ENCODE measurements at regions not wholly inside any gene's neighbourhood (a gene's known extent, or its start where the extent isn't known, plus 50 kb on each side); places are given as distances from the start of the nearest gene placed in this dataset.
"Not testable (repeated sequence)": the region's sequence is repeated elsewhere in the genome, so short reads cannot be mapped to it uniquely, and the experiment has no call there.

DNA sequence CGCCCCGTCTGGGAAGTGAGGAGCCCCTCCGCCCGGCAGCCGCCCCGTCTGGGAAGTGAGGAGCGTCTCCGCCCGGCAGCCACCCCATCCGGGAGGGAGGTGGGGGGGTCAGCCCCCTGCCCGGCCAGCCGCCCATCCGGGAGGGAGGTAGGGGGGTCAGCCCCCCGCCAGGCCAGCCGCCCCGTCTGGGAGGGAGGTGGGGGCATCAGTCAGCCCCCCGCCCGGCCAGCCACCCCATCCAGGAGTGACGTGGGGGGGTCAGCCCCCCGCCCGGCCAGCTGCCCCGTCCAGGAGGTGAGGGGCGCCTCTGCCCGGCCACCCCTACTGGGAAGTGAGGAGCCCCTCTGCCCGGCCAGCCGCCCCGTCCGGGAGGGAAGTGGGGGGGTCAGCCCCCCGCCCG lies 297.5 kb upstream of the DYNLRB2 start:
- not testable (repeated sequence) for DNase-seq

DNA sequence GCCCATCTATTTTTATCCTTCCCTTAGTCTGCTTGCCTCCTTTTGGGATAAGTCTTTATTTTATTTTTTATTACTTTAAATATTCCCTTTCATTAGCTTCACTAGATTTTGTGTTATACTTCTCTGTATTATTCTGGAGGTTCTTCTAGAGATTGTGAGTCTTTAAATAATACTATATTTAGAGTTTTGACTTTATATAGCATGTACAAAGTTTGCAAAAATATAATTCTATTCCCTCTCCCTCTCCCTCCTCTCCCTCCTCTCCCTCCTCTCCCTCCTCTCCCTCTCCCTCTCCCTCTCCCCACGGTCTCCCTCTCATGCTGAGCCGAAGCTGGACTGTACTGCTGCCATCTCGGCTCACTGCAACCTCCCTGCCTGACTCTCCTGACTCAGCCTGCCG lies 298.5 kb upstream of the DYNLRB2 start:
- not testable (repeated sequence) for DNase-seq

DNA sequence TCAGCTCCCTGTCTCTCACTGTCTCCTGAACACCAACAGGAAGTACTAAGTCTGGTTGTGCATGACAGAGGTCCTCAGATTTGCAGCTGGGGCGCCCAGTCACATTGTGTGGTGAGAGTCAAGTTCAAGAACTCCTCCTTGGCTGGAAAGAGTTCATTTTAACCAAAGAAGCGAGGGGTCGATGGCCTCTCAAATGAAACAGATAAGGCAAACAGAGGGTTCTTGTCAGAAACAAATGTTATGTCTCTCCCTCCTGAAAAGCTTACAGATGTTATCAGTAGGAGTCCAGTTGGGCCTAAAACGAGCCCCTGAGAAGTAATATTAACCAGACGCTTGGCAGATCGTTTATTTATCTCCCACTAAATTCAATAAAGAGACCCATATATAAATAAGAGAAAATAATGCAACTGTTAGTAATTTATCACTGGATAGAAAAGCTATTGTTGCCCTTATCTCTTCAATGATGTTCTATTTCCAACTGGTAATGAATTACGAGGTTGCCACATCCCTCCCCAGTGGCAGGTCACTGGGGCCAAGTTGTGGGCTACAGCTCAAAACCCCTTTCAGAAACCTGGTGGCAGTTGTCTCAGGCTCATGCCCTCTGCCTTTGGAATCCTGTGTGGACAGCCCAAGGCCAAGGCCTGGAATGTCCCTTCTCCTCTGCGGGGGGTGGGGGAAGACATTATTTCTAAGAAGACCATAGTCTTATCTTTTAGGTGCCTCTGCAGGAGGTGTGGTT lies 307.5 kb upstream of the DYNLRB2 start:
- DNase-seq = no peak

DNA sequence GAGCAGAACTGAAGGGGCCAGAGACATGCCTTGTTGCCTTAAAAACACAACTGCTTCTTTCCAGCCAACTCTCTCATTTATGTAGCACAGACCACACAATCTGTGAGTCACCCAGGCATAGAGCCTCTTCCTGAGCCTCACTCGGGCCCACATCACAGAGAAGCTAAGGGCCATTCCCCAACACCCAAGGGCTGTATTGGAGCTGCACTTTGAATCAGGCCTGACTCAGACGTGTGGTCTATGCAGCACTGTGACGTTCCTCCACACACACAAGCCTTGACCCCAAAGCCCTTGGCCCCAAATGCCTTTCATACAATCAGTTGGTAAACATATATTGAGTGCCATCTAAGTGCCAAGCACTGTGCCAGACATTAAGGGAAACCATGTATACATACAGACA lies 308.9 kb upstream of the DYNLRB2 start:
- DNase-seq = no peak

DNA sequence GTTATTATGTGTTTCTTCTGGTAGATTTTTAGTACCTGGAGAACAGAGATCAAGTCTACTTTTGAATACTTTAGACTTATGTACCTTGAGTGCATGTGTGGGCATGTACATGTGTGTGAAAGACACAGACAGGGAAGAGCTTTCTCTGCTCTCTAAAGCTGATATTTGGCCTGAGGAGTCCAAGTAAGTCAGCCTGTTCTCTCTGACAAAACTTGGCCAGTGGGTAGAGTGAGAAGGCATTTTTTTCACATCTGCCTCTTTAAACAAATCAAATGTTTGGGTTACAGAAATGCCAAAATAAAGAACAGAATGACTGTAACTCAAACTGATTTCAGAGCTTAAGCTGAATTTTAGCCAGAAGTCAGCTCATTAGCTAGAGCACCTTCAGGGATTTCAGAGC lies 309.7 kb upstream of the DYNLRB2 start:
- DNase-seq = no peak

DNA sequence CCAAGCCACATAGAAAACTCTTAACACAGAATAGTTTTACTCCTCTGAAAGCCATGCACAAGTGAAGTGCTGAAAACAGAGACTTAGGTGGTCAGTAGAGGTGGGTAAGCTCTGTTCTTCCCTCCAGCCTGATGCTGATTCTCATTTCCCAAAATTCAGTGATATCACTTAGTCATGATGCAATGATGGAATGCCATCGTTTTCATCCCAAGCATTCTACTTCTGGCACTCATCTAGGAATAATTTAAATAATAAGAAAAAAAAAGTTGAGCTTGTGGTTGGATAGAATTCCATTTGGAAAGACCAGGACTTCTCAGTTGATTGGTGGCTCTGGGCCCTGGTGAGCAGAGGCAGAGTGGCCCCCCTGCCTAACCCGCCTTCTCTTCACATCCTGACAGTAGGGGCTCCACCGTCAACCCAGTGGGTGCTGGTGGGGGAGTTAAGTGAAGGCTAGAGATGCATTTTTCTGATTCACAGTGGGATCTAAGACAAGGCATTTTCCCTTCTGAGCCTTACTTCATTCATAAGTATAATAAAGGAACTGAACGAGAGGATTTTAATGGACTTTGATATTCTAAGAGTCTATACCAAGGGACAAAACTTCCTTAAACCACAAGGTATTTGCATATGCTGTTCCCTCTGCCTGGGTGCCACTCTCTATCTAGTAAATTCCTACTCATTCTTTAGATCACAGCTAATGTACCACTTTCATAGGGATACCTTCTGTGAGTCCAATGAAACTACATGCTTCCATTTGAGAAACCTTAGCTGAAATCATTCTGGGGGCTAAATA lies 310.3 kb upstream of the DYNLRB2 start:
- no peak for DNase-seq

DNA sequence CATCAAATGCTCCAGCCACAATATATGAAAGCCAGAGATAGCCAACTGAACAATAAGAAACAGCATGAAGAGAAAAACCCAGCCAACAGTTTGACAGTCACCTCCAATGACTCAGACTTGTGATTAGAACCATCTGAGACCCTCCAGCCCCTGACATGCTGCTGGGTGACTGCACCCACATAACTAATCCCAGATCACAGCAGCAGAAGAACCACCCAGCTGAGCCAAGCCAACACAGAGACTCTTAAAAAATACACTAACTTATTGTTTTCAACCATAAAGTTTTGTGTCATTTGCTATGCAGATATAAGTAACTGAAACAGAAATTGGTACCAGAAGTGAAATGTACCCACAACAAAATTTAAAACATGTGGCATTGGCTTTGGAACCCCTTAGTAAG lies 314.3 kb upstream of the DYNLRB2 start:
- DNase-seq = no peak

DNA sequence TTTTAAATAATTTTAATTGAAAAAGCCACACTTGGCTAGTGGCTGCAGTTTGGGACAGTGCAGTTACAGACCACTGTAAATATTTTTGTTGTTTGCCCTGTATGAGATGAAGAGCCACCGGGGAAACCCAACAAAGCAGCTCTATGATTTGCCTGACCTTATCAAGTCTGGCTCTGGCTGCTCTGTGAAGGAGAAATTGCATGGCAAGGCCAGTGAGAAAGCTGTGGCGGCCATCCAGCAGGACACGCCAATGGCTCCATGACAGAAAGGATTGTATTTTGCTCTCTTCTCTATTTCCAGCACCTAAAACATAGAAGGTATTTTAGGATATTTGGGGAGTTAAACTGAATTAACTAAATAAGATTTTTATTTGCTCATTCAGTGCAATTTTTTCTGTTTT lies 330.0 kb upstream of the DYNLRB2 start:
- no peak for DNase-seq

DNA sequence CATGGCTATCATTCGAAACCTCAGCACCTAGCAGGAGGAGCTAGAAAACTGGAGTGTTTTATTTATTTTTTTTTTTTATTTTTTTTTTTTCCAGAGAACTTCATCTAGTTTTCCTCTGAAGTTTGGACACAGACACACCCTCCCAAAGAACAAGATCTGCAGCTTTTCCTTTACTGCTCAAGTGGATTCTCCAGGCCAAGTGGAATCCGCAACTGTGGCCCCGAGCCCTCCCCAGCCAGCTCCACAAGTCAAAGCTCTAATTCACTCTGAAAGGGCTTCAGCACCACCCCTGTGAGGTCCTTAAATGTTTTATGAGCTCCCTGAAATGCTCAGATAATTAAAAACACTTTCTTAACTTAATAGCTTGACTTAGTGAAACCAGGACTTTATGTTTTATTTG lies 332.1 kb upstream of the DYNLRB2 start:
- no peak for DNase-seq

DNA sequence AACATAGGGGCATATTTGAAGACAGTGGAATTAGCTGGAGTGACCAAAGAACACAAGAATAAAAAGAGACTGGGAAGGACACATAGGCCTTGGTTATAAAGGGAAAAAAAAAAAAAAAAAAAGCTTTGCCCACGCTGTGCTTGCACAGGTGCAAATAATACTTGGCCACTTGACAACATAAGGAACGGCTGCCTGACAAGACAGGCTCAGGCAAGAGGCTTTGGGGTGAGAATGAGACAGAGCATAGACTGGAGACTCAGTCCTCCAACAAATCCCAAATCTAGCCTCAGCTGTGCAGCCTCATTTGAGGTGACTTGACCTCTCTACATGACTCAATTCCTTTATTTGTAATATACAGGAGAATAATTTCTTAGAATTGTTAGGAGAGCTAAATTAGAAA lies 332.8 kb upstream of the DYNLRB2 start:
- DNase-seq = no peak

DNA sequence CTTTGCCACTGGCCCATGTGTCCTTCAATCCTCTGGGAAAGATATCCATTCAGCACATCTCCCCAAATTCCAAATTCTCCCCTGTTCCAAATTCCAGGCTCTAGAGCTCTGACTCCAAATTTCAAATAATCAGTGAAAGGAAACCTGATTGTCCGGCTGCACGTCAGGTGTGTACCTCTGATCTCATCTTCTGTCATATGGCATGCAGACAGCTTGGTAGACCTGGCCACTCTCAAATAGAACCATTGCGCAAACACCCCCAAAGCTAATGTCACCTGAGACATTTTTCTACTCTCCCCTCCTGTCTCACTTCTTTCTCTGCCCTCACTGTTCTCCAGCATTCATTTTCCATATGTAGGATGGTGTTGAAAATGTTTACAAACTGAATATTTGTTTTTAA lies 337.0 kb upstream of the DYNLRB2 start:
- DNase-seq = no peak

DNA sequence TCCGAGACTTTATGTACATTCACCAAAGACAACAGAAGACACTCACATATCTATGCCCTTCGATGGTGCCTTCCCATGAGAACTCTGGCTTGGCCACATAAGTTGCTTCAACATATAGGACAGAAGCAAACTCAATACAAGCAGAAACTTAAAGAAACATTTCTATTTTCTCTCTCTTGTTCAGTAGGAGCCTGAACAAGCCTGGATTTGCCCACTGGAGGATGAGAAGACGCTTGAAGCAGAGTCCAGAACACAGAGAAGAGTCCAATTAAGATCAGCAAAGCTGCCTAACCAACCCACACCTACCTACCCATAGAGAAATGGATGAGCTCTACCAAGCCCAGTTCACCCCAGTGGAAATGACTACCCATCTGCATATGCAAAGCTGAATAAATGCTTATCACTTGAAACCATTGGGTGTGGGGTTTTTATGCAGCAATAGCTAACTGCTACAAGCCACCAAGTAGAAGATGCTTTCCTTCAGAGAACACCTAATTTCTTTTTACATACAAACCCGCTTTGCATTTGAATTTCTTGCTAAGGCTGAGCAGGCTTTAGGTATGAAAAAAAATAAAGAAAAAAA lies 337.9 kb upstream of the DYNLRB2 start:
- DNase-seq = no peak

DNA sequence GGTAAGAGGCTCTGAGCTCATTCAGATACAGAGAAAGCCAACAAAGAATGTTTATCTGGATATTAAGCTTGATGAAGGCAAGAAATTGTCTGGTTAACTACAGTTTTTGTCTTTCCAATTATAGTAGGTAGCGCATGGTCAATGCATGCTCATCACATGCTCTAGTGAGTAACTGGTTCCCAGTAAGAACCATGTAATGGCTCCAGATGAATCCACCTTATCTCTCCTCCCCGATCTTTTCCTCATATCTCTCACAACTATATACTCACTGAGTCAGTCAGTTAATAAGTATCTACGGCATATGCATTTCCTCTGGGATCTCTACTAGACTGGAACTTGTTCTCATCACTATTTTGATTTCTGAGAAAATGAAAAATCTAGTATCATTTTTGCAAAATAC lies 340.7 kb upstream of the DYNLRB2 start:
- DNase-seq = no peak

DNA sequence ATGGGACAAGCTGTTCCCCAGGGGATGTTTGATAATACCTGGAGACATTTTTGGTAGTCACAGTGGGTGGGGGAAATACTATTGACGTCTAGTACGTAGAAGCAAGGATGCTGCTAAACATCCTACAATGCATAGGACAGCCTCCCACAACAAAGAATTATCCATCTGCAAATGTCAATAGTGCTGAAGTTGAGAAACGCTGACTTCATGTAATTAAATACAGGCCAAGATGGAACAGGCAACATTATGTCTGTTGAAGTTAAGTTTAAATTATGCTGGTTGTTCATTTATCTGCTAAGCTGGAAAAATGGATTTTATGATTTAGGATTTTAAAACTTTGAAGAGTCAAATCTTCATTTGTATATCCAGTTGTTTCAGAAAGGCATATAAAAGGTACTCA lies 341.2 kb upstream of the DYNLRB2 start:
- no peak for DNase-seq

DNA sequence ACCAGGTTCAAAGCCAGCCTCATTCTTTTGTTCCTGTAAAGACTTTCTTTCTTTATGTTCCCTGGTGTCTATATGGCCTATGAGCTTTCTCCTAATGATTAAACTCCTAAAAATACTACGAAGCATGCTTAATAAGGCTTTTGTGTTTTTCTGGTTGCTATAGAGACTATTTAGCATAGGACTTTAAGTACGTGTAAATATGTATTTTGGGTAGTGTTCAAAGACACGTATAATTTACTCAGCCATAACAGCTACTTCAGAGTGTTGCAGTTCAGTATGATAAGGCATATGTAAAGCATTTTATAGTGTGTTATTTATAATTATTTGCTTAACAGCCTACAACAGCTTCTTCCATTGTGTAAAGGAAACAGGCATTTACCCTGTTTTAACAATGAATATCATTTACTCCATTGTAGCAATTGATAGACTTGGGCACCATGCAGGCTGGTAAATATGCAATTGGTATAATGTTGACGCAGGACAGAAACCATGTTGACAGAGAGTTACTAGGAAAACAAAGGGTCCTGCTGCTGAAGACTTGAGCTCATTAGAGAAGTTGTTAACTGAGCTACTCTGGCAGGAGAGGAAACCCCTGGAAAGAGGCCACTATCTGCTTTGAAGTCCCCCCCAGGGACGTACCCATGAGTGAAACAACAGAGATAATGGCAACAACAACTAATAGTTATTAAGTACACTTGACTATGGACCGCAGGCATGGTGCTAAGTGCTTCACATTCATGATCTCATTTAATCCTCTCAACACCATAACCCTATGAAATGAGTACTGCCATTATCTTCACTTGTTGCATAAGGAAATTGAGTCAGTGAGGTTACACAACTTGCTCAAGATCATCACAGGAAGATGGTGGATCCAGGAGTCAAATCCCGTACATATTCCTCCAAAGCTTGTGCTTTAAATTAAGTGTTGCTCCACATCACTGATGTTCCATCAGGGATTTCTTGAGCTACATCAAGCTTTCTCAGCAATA lies 342.2 kb upstream of the DYNLRB2 start:
- no peak for DNase-seq

DNA sequence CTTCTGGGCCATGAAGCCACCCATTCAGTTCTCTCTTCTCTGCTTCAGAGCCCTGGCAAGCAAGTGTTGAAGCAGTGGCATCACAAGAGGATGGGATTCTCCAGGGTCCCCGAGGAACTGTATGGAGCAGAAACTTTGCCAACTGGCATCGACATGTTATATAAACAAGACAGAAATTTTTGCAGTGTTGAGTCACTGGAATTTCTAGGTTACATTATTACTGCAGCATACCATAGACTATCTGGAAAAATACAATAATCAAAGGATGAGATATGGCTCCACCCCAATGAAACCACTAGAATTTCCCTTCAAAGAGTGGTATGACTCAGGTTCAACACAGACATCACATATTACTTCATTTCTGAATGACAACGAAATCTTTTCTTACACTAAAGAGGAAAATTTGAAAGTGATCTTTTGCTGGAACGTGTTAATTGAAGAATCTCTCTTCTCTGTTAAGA lies 343.0 kb upstream of the DYNLRB2 start:
- DNase-seq = no peak

DNA sequence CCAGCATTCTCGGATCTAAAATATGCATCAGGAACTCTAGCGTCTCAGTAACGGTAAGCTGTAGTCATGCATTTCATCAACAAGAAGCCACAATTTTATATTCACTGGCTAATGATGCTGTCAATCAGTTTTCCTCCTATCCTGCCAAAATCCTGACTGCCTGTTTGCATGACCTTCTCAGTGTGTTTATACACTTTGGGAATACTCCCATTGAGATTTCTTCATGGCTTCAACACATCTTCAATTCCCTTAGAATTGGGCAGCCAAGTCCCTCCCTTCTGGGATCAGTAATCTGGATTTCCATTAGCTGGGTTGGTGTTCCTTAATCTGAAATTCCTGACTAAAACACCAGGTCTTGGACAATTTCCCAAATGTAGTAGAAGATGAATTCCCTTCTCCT lies 348.9 kb upstream of the DYNLRB2 start:
- DNase-seq = no peak

DNA sequence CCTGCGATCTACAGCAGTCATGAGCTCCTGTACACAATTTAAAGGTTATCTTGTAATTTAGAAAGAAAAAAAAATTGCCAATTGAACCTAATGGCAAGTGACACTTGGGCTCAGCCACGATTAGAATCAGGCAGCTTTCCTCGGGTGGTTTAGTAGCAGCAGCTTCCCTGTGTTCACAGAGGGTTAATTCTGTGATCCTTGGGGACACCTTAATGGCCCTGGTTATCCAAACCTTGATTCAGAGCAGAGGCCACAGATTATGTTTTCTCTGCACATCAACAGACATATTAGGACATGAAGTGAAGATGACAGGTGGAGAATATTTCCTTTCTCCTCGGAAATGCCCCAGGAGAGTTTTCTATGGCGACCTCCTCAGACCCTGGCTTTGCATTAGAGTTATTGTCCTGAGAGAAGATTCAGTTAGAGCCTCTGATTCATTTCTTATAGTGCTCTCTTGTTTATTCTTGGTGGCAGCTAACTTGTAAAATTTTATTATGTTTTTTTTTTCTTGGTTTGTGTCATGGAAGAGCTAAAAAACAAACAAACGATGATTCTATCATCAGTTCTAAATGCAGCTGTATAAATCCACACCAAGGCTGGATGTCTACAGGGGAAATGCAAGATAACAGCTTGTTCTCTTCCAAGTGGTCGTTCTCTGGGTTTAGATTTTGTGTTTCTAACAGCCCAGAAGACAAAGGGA lies 351.2 kb upstream of the DYNLRB2 start:
- DNase-seq = no peak

DNA sequence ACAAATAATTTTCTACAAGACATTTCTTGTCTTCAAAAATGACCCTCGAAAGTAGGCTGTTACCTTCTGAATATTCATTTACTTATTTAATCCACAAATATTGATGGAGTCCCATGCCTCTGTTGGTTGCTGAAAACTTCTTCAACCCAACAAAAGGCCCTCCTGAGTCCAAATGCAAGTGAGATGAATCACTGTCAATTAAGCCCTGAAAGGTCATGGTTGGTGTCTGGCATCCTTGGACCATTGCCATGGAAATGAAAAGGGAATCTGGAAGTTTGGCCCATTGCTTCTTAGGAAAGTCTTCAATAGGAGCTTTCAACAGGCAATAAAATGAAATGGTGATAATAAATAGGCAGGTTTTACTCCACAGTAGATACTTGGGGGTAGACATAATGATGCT lies 364.7 kb upstream of the DYNLRB2 start:
- no peak for DNase-seq

DNA sequence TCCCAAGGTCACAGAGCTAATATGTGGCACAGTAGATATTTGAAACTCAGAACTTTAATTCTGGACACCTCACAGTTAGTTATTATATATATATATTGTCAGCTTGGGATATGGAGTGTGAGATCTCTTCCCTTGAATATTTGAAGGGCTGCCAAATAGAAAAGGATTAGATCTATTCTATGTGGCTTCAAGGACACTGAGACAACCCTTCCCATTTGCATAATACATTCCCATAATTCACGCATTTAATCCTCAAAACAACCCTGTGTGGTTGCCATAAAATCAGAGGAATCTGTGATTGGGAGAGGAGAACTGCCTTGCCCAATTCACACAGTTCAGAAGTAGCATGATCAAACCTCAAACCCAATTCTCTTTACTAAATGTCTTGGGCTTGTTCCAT lies 365.8 kb upstream of the DYNLRB2 start:
- no peak for DNase-seq

DNA sequence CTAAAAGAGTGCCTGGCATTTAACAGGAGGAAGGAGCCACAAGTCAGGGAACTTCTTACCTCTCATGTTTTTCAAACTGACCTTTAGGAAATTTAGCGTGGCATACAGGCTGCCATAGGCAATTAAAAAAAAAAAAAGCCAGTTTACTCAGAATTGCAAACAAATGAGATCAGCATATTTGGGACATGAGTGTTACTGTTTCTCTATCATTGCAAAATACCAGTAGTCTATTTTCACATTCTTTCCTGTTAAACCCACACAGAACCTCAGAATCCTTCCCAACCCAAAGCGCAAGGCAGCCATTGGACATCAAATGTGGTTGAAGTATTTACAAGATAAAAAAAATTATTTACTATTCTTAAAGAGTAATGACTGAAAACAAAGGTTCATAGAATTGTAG lies 366.4 kb upstream of the DYNLRB2 start:
- DNase-seq = no peak

DNA sequence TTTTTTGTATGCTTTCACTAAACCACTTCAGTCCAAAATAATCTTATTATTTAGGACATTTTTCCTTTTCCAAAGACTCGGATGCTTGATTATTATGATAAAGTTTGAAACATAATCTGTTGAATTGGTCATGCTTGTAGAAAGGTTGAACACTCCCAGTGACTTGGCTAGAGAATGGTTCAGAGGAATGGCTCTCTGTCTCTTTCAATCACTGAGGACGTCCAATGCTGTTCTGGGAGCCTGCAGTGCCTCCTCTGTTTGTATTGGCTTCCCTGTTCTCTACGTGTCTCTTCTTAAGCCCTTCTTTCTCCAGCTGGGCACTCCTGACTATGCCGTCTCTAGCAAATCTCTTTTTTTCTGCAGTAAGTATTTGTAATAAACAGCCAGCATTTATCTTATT lies 369.0 kb upstream of the DYNLRB2 start:
- no peak for DNase-seq

All from NCI-H446 (cell line).